ENCODE measurements at regions not wholly inside any gene's neighbourhood (a gene's known extent, or its start where the extent isn't known, plus 50 kb on each side); places are given as distances from the start of the nearest gene placed in this dataset.

GRCh38 chr6:21977346-21977745, 319.5 kb downstream of the PRL start:
- no peaks in the 10 kb centered on the region for H3K27me3 ChIP-seq (ENCODE audit: insufficient read depth, poor library complexity, severe bottlenecking)
- no peak for DNase-seq (ENCODE audit: low read depth in 1 of 2, low spot score in 1 of 2)
- TF ChIP-seq GABPA (IDR thresholded peaks at IDR 0.05; ENCODE audit: low read depth): no peak
- no peak for TF ChIP-seq SPI1 (IDR thresholded peaks at IDR 0.05; ENCODE audit: borderline replicate concordance, low read depth)
- no peak for TF ChIP-seq POLR2AphosphoS5 (IDR thresholded peaks at IDR 0.05; ENCODE audit: low read depth)
- no peak overlapping the region for H3K4me3 ChIP-seq (replicated peaks; ENCODE audit: insufficient read depth, low read length)
- H3K27ac ChIP-seq (replicated peaks): no peak overlapping the region

- no peak overlapping the region for H3K4me3 ChIP-seq (replicated peaks; ENCODE audit: insufficient read depth, low read length)
- no peaks in the 10 kb centered on the region for H3K27me3 ChIP-seq (ENCODE audit: insufficient read depth, poor library complexity, severe bottlenecking)
- no peak overlapping the region for H3K27ac ChIP-seq (replicated peaks)
- DNase-seq (ENCODE audit: low read depth in 1 of 2, low spot score in 1 of 2): no peak
- TF ChIP-seq GABPA (IDR thresholded peaks at IDR 0.05; ENCODE audit: low read depth) (no peak), SPI1 (IDR thresholded peaks at IDR 0.05; ENCODE audit: borderline replicate concordance, low read depth) (no peak), CTCF (IDR thresholded peaks at IDR 0.05; ENCODE audit: insufficient read depth, low read length) (no peak), POLR2AphosphoS5 (IDR thresholded peaks at IDR 0.05; ENCODE audit: low read depth) (no peak), REST (IDR thresholded peaks at IDR 0.05; ENCODE audit: insufficient replicate concordance, low read depth) (no peak)
Measured at GRCh38 chr6:21981235-21981833, 315.5 kb downstream of the PRL start.

GRCh38 chr6:21984135-21984534, 312.7 kb downstream of the PRL start:
- no peak for TF ChIP-seq REST (IDR thresholded peaks at IDR 0.05; ENCODE audit: insufficient replicate concordance, low read depth)
- TF ChIP-seq CTCF (IDR thresholded peaks at IDR 0.05; ENCODE audit: insufficient read depth, low read length): no peak
- no peak for TF ChIP-seq SPI1 (IDR thresholded peaks at IDR 0.05; ENCODE audit: borderline replicate concordance, low read depth)
- no peak for TF ChIP-seq POLR2AphosphoS5 (IDR thresholded peaks at IDR 0.05; ENCODE audit: low read depth)
- TF ChIP-seq GABPA (IDR thresholded peaks at IDR 0.05; ENCODE audit: low read depth): no peak
- Histone ChIP-seq H3K4me3 (replicated peaks; ENCODE audit: insufficient read depth, low read length) (no peak overlapping the region), H3K27me3 (ENCODE audit: insufficient read depth, poor library complexity, severe bottlenecking) (no peaks in the 10 kb centered on the region), H3K27ac (replicated peaks) (no peak overlapping the region)
- no peak for DNase-seq (ENCODE audit: low read depth in 1 of 2, low spot score in 1 of 2)

- H3K27ac ChIP-seq (replicated peaks): no peak overlapping the region
- H3K27me3 ChIP-seq (ENCODE audit: insufficient read depth, poor library complexity, severe bottlenecking): no peaks in the 10 kb centered on the region
- no peak for DNase-seq (ENCODE audit: low read depth in 1 of 2, low spot score in 1 of 2)
- no peak for TF ChIP-seq GABPA (IDR thresholded peaks at IDR 0.05; ENCODE audit: low read depth)
- TF ChIP-seq SPI1 (IDR thresholded peaks at IDR 0.05; ENCODE audit: borderline replicate concordance, low read depth): no peak
- no peak for TF ChIP-seq CTCF (IDR thresholded peaks at IDR 0.05; ENCODE audit: insufficient read depth, low read length)
- TF ChIP-seq REST (IDR thresholded peaks at IDR 0.05; ENCODE audit: insufficient replicate concordance, low read depth): no peak
- no peak for TF ChIP-seq POLR2AphosphoS5 (IDR thresholded peaks at IDR 0.05; ENCODE audit: low read depth)
- no peak overlapping the region for H3K4me3 ChIP-seq (replicated peaks; ENCODE audit: insufficient read depth, low read length)
Measured at GRCh38 chr6:21984561-21984960, 312.3 kb downstream of the PRL start.
